Uterus (tissue), 2 donors: ENCODE measurements at regions not wholly inside any gene's neighbourhood (a gene's known extent, or its start where the extent isn't known, plus 50 kb on each side); places are given as distances from the start of the nearest gene placed in this dataset.

ENCODE experiments used
- CTCF ChIP-seq, 4 experiments: fragments of 200-600 bp in 2 of 4; fragments of 450-650 bp in 2 of 4; sonication (generic) in 2 of 4; IDR thresholded peaks; one replicate each; pipeline ENCODE4 v1.5.1; 2016 to 2019; ENCODE audit warnings: antibody characterized with exemption in 4 of 4, mild to moderate bottlenecking in 2 of 4, moderate library complexity in 1 of 4
- POLR2A ChIP-seq, 2 donors: fragments of 450-650 bp; IDR thresholded peaks; one replicate each; pipeline ENCODE4 v1.6.1; 2016; ENCODE audit warnings: antibody characterized with exemption in 2 of 2, mild to moderate bottlenecking in 1 of 2, moderate library complexity in 1 of 2

DNA sequence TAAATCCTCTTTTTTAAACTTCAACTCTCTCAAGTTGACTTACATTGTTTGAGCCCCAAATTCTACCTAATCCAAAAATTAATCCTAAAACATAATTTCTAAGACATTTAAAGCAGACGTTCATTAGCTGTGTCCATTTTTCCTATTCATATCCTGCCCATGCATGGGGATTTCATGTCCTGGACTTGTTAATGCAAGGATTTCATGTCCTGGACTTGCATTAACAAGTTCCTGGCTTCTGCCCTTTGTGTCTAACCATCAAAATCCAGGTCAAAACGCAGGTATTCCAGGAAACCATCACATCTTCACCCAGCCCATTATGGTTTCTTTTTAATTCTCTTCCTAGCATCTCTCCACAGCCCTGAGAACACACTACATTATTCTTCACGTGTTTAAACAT lies 454.9 kb downstream of the KLF5 start:
- no peak for TF ChIP-seq CTCF (IDR thresholded peaks at IDR 0.05)
- no peak for TF ChIP-seq POLR2A (IDR thresholded peaks at IDR 0.05)
